ENCODE measurements at regions not wholly inside any gene's neighbourhood (a gene's known extent, or its start where the extent isn't known, plus 50 kb on each side); places are given as distances from the start of the nearest gene placed in this dataset.

GRCh38 chr21:27814226-27814625 is 847.3 kb upstream of the ADAMTS5 start:
- no peaks in the 10 kb centered on the region for H3K9me3 ChIP-seq
- TF ChIP-seq CTCF (IDR thresholded peaks at IDR 0.05) (no peak), POLR2A (IDR thresholded peaks at IDR 0.05) (no peak), EP300 (IDR thresholded peaks at IDR 0.05) (no peak)
- H3K4me3 ChIP-seq: no peak overlapping the region
- intact Hi-C loops (cut with DNase I): no loop called here
- H3K27me3 ChIP-seq: no peaks in the 10 kb centered on the region
- DNase-seq: no peak
- H3K36me3 ChIP-seq: no peaks in the 10 kb centered on the region
- 32 to 53% (median 49%) methylated on average over 1 of the region's 1 CpG for WGBS, 3 donors
- no peak overlapping the region for H3K27ac ChIP-seq
- H3K4me1 ChIP-seq (ENCODE audit: insufficient read depth): no peaks in the 10 kb centered on the region

GRCh38 chr21:27813750-27814149 is 846.9 kb upstream of the ADAMTS5 start:
- DNase-seq: no peak
- Histone ChIP-seq H3K9me3 (no peaks in the 10 kb centered on the region), H3K36me3 (no peaks in the 10 kb centered on the region), H3K27me3 (no peaks in the 10 kb centered on the region), H3K4me3 (no peak overlapping the region), H3K27ac (no peak overlapping the region), H3K4me1 (ENCODE audit: insufficient read depth) (no peaks in the 10 kb centered on the region)
- 85 to 92% (median 87%) methylated on average over 8 of the region's 8 CpGs for WGBS, 3 donors
- TF ChIP-seq EP300 (IDR thresholded peaks at IDR 0.05): no peak
- no peak for TF ChIP-seq CTCF (IDR thresholded peaks at IDR 0.05)
- no peak for TF ChIP-seq POLR2A (IDR thresholded peaks at IDR 0.05)
- intact Hi-C loops (cut with DNase I): no loop called here

GRCh38 chr21:27813344-27813743 is 846.5 kb upstream of the ADAMTS5 start:
- TF ChIP-seq CTCF (IDR thresholded peaks at IDR 0.05): no peak
- no peak for TF ChIP-seq EP300 (IDR thresholded peaks at IDR 0.05)
- TF ChIP-seq POLR2A (IDR thresholded peaks at IDR 0.05): no peak
- H3K27ac ChIP-seq: no peak overlapping the region
- H3K36me3 ChIP-seq: no peaks in the 10 kb centered on the region
- DNase-seq: no peak
- H3K9me3 ChIP-seq: no peaks in the 10 kb centered on the region
- H3K27me3 ChIP-seq: no peaks in the 10 kb centered on the region
- intact Hi-C loops (cut with DNase I): no loop called here
- 73 to 94% (median 82%) methylated on average over 1 of the region's 1 CpG for WGBS, 3 donors
- no peak overlapping the region for H3K4me3 ChIP-seq
- H3K4me1 ChIP-seq (ENCODE audit: insufficient read depth): no peaks in the 10 kb centered on the region

- DNase-seq: no peak
- no peaks in the 10 kb centered on the region for H3K36me3 ChIP-seq
- no peak for TF ChIP-seq POLR2A (IDR thresholded peaks at IDR 0.05)
- TF ChIP-seq EP300 (IDR thresholded peaks at IDR 0.05): no peak
- TF ChIP-seq CTCF (IDR thresholded peaks at IDR 0.05): no peak
- intact Hi-C loops (cut with DNase I): no loop called here
- no peak overlapping the region for H3K4me3 ChIP-seq
- H3K9me3 ChIP-seq: no peaks in the 10 kb centered on the region
- H3K27me3 ChIP-seq: no peaks in the 10 kb centered on the region
- 93 to 94% (median 94%) methylated on average over 4 of the region's 4 CpGs for WGBS, 3 donors
- H3K4me1 ChIP-seq (ENCODE audit: insufficient read depth): no peaks in the 10 kb centered on the region
- H3K27ac ChIP-seq: no peak overlapping the region
These were observed 845.4 kb upstream of the ADAMTS5 start for GRCh38 chr21:27812279-27812678.

GRCh38 chr21:27808923-27809322 is 842.0 kb upstream of the ADAMTS5 start:
- TF ChIP-seq POLR2A (IDR thresholded peaks at IDR 0.05) (no peak), CTCF (IDR thresholded peaks at IDR 0.05) (no peak), EP300 (IDR thresholded peaks at IDR 0.05) (no peak)
- H3K4me1 ChIP-seq (ENCODE audit: insufficient read depth): no peaks in the 10 kb centered on the region
- H3K9me3 ChIP-seq: no peaks in the 10 kb centered on the region
- H3K27ac ChIP-seq: no peak overlapping the region
- H3K36me3 ChIP-seq: no peaks in the 10 kb centered on the region
- DNase-seq: no peak
- H3K27me3 ChIP-seq: no peaks in the 10 kb centered on the region
- intact Hi-C loops (cut with DNase I): no loop called here
- H3K4me3 ChIP-seq: no peak overlapping the region
